ENCODE measurements at regions not wholly inside any gene's neighbourhood (a gene's known extent, or its start where the extent isn't known, plus 50 kb on each side); places are given as distances from the start of the nearest gene placed in this dataset.

- TF ChIP-seq EZH2 (IDR thresholded peaks at IDR 0.05; ENCODE audit: insufficient read depth, poor library complexity, severe bottlenecking), result no peak
- no peak for TF ChIP-seq EZH2phosphoT487 (IDR thresholded peaks at IDR 0.05; ENCODE audit: insufficient read depth, low read depth)
Observed at GRCh38 chr1:37242501-37242900, 208.2 kb upstream of the GRIK3 start.

GRCh38 chr1:37243368-37244082 is 209.2 kb upstream of the GRIK3 start:
- Histone ChIP-seq H4K20me1 (ENCODE audit: insufficient read depth) (no peaks in the 10 kb centered on the region), H3K4me1 (ENCODE audit: insufficient read depth) (no peaks in the 10 kb centered on the region), H3K9me2 (ENCODE audit: insufficient read depth) (no peaks in the 10 kb centered on the region), H3K27ac (no peak overlapping the region), H3K27me3 (replicated peaks; ENCODE audit: insufficient read depth) (no peaks in the 10 kb centered on the region), H3K9ac (no peak overlapping the region), H3K9me3 (ENCODE audit: low read depth) (no peaks in the 10 kb centered on the region), H3K79me2 (ENCODE audit: insufficient read depth) (no peaks in the 10 kb centered on the region), H3K4me2 (ENCODE audit: unreplicated experiment) (no peak overlapping the region), H2AFZ (no peak overlapping the region), H3K36me3 (ENCODE audit: low read depth) (no peaks in the 10 kb centered on the region), H3F3A (ENCODE audit: insufficient read depth) (no peaks in the 10 kb centered on the region), H3K4me3 (no peak overlapping the region)
- TF ChIP-seq EZH2 (IDR thresholded peaks at IDR 0.05; ENCODE audit: insufficient read depth, poor library complexity, severe bottlenecking) (no peak), EZH2phosphoT487 (IDR thresholded peaks at IDR 0.05; ENCODE audit: insufficient read depth, low read depth) (no peak)
- in situ Hi-C loops (cut with MboI), result no loop called here
- DNase-seq, result no peak
- 18 to 21% methylated on average over 12 of the region's 12 CpGs for WGBS, 2 experiments (ENCODE audit: low coverage in 1 of 2, low lambda C conversion rate in 2 of 2, missing lambda C conversion rate in 2 of 2)

More at GRCh38 chr1:37242501-37242900, 208.2 kb upstream of the GRIK3 start:
- Histone ChIP-seq H3K4me3 (no peak overlapping the region), H3K27me3 (replicated peaks; ENCODE audit: insufficient read depth) (no peaks in the 10 kb centered on the region), H3K9me2 (ENCODE audit: insufficient read depth) (no peaks in the 10 kb centered on the region), H3K9ac (no peak overlapping the region), H3K79me2 (ENCODE audit: insufficient read depth) (no peaks in the 10 kb centered on the region), H3F3A (ENCODE audit: insufficient read depth) (no peaks in the 10 kb centered on the region), H3K9me3 (ENCODE audit: low read depth) (no peaks in the 10 kb centered on the region), H4K20me1 (ENCODE audit: insufficient read depth) (no peaks in the 10 kb centered on the region), H3K4me2 (ENCODE audit: unreplicated experiment) (no peak overlapping the region), H3K27ac (no peak overlapping the region), H2AFZ (no peak overlapping the region), H3K36me3 (ENCODE audit: low read depth) (no peaks in the 10 kb centered on the region), H3K4me1 (ENCODE audit: insufficient read depth) (no peaks in the 10 kb centered on the region)
- 21 to 29% methylated on average over 5 of the region's 5 CpGs for WGBS, 2 experiments (ENCODE audit: low coverage in 1 of 2, low lambda C conversion rate in 2 of 2, missing lambda C conversion rate in 2 of 2)
- DNase-seq, result no peak
- in situ Hi-C loops (cut with MboI), result no loop called here

- Histone ChIP-seq H3F3A (ENCODE audit: insufficient read depth) (no peaks in the 10 kb centered on the region), H3K79me2 (ENCODE audit: insufficient read depth) (no peaks in the 10 kb centered on the region), H3K4me1 (ENCODE audit: insufficient read depth) (no peaks in the 10 kb centered on the region), H3K27ac (no peak overlapping the region), H3K9ac (no peak overlapping the region), H3K4me3 (no peak overlapping the region), H4K20me1 (ENCODE audit: insufficient read depth) (no peaks in the 10 kb centered on the region), H3K9me3 (ENCODE audit: low read depth) (no peaks in the 10 kb centered on the region), H2AFZ (no peak overlapping the region), H3K4me2 (ENCODE audit: unreplicated experiment) (no peak overlapping the region), H3K36me3 (ENCODE audit: low read depth) (no peaks in the 10 kb centered on the region), H3K9me2 (ENCODE audit: insufficient read depth) (no peaks in the 10 kb centered on the region), H3K27me3 (replicated peaks; ENCODE audit: insufficient read depth) (no peaks in the 10 kb centered on the region)
- in situ Hi-C loops (cut with MboI), result no loop called here
- 10 to 16% methylated on average over 6 of the region's 6 CpGs for WGBS, 2 experiments (ENCODE audit: low coverage in 1 of 2, low lambda C conversion rate in 2 of 2, missing lambda C conversion rate in 2 of 2)
- TF ChIP-seq EZH2 (IDR thresholded peaks at IDR 0.05; ENCODE audit: insufficient read depth, poor library complexity, severe bottlenecking) (no peak), EZH2phosphoT487 (IDR thresholded peaks at IDR 0.05; ENCODE audit: insufficient read depth, low read depth) (no peak)
- DNase-seq, result no peak
Observed at GRCh38 chr1:37244083-37244480, 209.8 kb upstream of the GRIK3 start.

- Histone ChIP-seq H3K4me3 (no peak overlapping the region), H3F3A (ENCODE audit: insufficient read depth) (no peaks in the 10 kb centered on the region), H3K9me3 (ENCODE audit: low read depth) (no peaks in the 10 kb centered on the region), H3K27me3 (replicated peaks; ENCODE audit: insufficient read depth) (no peaks in the 10 kb centered on the region), H2AFZ (no peak overlapping the region), H3K27ac (no peak overlapping the region), H3K9ac (no peak overlapping the region), H3K4me1 (ENCODE audit: insufficient read depth) (no peaks in the 10 kb centered on the region), H3K36me3 (ENCODE audit: low read depth) (no peaks in the 10 kb centered on the region), H3K79me2 (ENCODE audit: insufficient read depth) (no peaks in the 10 kb centered on the region), H4K20me1 (ENCODE audit: insufficient read depth) (no peaks in the 10 kb centered on the region), H3K4me2 (ENCODE audit: unreplicated experiment) (no peak overlapping the region), H3K9me2 (ENCODE audit: insufficient read depth) (no peaks in the 10 kb centered on the region)
- WGBS, 2 experiments (ENCODE audit: low coverage in 1 of 2, low lambda C conversion rate in 2 of 2, missing lambda C conversion rate in 2 of 2), result 0 to 7% methylated on average over 3 of the region's 3 CpGs
- TF ChIP-seq EZH2phosphoT487 (IDR thresholded peaks at IDR 0.05; ENCODE audit: insufficient read depth, low read depth) (no peak), EZH2 (IDR thresholded peaks at IDR 0.05; ENCODE audit: insufficient read depth, poor library complexity, severe bottlenecking) (no peak)
- no peak for DNase-seq
- in situ Hi-C loops (cut with MboI), result no loop called here
Observed at GRCh38 chr1:37244815-37245214, 210.5 kb upstream of the GRIK3 start.
